ENCODE measurements at regions not wholly inside any gene's neighbourhood (a gene's known extent, or its start where the extent isn't known, plus 50 kb on each side); places are given as distances from the start of the nearest gene placed in this dataset.

DNA sequence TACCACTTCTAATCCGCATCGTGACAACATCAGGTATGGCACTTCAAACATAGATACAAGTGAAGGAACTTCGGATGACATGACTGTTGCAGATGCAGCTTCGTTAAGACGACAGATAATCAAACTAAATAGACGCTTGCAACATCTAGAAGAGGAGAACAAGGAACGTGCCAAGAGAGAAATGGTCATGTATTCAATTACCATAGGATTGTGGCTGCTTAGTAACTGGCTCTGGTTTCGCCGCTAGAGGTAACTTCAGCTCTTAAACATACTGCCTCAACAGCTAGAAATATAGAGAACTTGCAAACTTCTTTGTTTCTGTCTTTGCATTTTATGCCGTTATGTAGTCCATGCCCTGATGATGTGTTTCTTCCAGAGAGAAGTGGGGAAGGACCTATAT, 530.8 kb upstream of the DIPK2B start:
- TF ChIP-seq SPI1 (IDR thresholded peaks at IDR 0.05; ENCODE audit: low read depth, low read length) (no peak), POLR2A (IDR thresholded peaks at IDR 0.05; ENCODE audit: low read depth, low read length) (no peak), POLR2AphosphoS5 (IDR thresholded peaks at IDR 0.05; ENCODE audit: low read depth, low read length) (no peak), TAF1 (IDR thresholded peaks at IDR 0.05; ENCODE audit: low read depth, low read length) (no peak), POU2F2 (IDR thresholded peaks at IDR 0.05; ENCODE audit: low read depth, low read length) (no peak)
